Muscle of leg (tissue), 3 donors: ENCODE measurements at regions not wholly inside any gene's neighbourhood (a gene's known extent, or its start where the extent isn't known, plus 50 kb on each side); places are given as distances from the start of the nearest gene placed in this dataset.

Source experiments
- DNase-seq: peaks from one replicate; pipeline ENCODE4 v3.0.0; 2013
- H3K27ac ChIP-seq: one replicate; pipeline ENCODE4 v1.5.1; 2013; ENCODE audit warnings: mild to moderate bottlenecking, low read length, control low read depth
- H3K27me3 ChIP-seq: one replicate; pipeline ENCODE4 v1.6.1; 2013; ENCODE audit warnings: low read length; ENCODE audit not compliant: control insufficient read depth, insufficient read depth
- H3K36me3 ChIP-seq: one replicate; pipeline ENCODE4 v1.6.1; 2013; ENCODE audit warnings: low read length; ENCODE audit not compliant: control insufficient read depth, insufficient read depth
- H3K4me1 ChIP-seq: one replicate; pipeline ENCODE4 v1.6.1; 2013; ENCODE audit warnings: low read length; ENCODE audit not compliant: control insufficient read depth, insufficient read depth
- H3K4me3 ChIP-seq: one replicate; pipeline ENCODE4 v1.5.1; 2013; ENCODE audit warnings: low read length, control low read depth
- H3K9me3 ChIP-seq: replicated peaks from 2 replicates; pipeline ENCODE4 v1.6.1; 2013; ENCODE audit warnings: low read depth, low read length; ENCODE audit not compliant: control insufficient read depth
- WGBS: methylation state at CpG from one replicate; pipeline ENCODE4 v1.1.5; 2013; ENCODE audit warnings: missing lambda C conversion rate; ENCODE audit not compliant: insufficient coverage; 5-methylcytosine and 5-hydroxymethylcytosine counted together

- H3K4me3 ChIP-seq, result no peak overlapping the region
- no peaks in the 10 kb centered on the region for H3K9me3 ChIP-seq
- no peaks in the 10 kb centered on the region for H3K4me1 ChIP-seq
- no peaks in the 10 kb centered on the region for H3K27me3 ChIP-seq
- DNase-seq, result no peak
- no peaks in the 10 kb centered on the region for H3K36me3 ChIP-seq
- H3K27ac ChIP-seq, result no peak overlapping the region
- no CpG with 5 or more reads among the region's 4 CpGs for WGBS
Observed at GRCh38 chr13:40181203-40181845, 485.1 kb downstream of the FOXO1 start.

- Histone ChIP-seq H3K9me3 (no peaks in the 10 kb centered on the region), H3K4me3 (no peak overlapping the region), H3K36me3 (no peaks in the 10 kb centered on the region), H3K27me3 (no peaks in the 10 kb centered on the region), H3K4me1 (no peaks in the 10 kb centered on the region), H3K27ac (no peak overlapping the region)
- WGBS, result 80% methylated on average over 1 of the region's 2 CpGs
- no peak for DNase-seq
Observed at GRCh38 chr13:40182591-40182990, 483.9 kb downstream of the FOXO1 start.

- no peak for DNase-seq
- Histone ChIP-seq H3K27ac (no peak overlapping the region), H3K36me3 (no peaks in the 10 kb centered on the region), H3K27me3 (no peaks in the 10 kb centered on the region), H3K4me3 (no peak overlapping the region), H3K4me1 (peaks cover 14% of the 10 kb centered on the region), H3K9me3 (no peaks in the 10 kb centered on the region)
- 57% methylated on average over 2 of the region's 2 CpGs for WGBS
Observed at GRCh38 chr13:40185414-40185813, 481.0 kb downstream of the FOXO1 start.

GRCh38 chr13:40186041-40186440, 480.4 kb downstream of the FOXO1 start:
- 68% methylated on average over 2 of the region's 3 CpGs for WGBS
- H3K27ac ChIP-seq, result no peak overlapping the region
- H3K36me3 ChIP-seq, result no peaks in the 10 kb centered on the region
- H3K27me3 ChIP-seq, result no peaks in the 10 kb centered on the region
- H3K4me3 ChIP-seq, result no peak overlapping the region
- no peaks in the 10 kb centered on the region for H3K9me3 ChIP-seq
- H3K4me1 ChIP-seq, result peaks cover 19% of the 10 kb centered on the region
- peak; percentile 47 for DNase-seq

- Histone ChIP-seq H3K9me3 (no peaks in the 10 kb centered on the region), H3K4me1 (peaks cover 27% of the 10 kb centered on the region), H3K36me3 (no peaks in the 10 kb centered on the region), H3K4me3 (no peak overlapping the region), H3K27ac (no peak overlapping the region), H3K27me3 (no peaks in the 10 kb centered on the region)
- no CpG with 5 or more reads among the region's 9 CpGs for WGBS
- DNase-seq, result no peak
Observed at GRCh38 chr13:40186626-40187323, 479.7 kb downstream of the FOXO1 start.

GRCh38 chr13:40187324-40187795, 479.1 kb downstream of the FOXO1 start:
- H3K27me3 ChIP-seq, result no peaks in the 10 kb centered on the region
- H3K27ac ChIP-seq, result no peak overlapping the region
- H3K4me1 ChIP-seq, result peaks cover 28% of the 10 kb centered on the region
- H3K36me3 ChIP-seq, result no peaks in the 10 kb centered on the region
- no peaks in the 10 kb centered on the region for H3K9me3 ChIP-seq
- no peak overlapping the region for H3K4me3 ChIP-seq
- WGBS, result 79% methylated on average over 6 of the region's 12 CpGs
- no peak for DNase-seq

- Histone ChIP-seq H3K27ac (no peak overlapping the region), H3K4me1 (peaks cover 35% of the 10 kb centered on the region), H3K36me3 (no peaks in the 10 kb centered on the region), H3K27me3 (no peaks in the 10 kb centered on the region), H3K4me3 (no peak overlapping the region), H3K9me3 (no peaks in the 10 kb centered on the region)
- no peak for DNase-seq
- 72% methylated on average over 14 of the region's 27 CpGs for WGBS
Observed at GRCh38 chr13:40187841-40188591, 478.4 kb downstream of the FOXO1 start.

GRCh38 chr13:40189426-40189825, 477.0 kb downstream of the FOXO1 start:
- DNase-seq, result no peak
- Histone ChIP-seq H3K36me3 (no peaks in the 10 kb centered on the region), H3K27ac (peak overlapping the region; percentile 22), H3K27me3 (no peaks in the 10 kb centered on the region), H3K4me3 (no peak overlapping the region), H3K4me1 (peaks cover 49% of the 10 kb centered on the region), H3K9me3 (no peaks in the 10 kb centered on the region)
- WGBS, result 83% methylated on average over 3 of the region's 6 CpGs

GRCh38 chr13:40189898-40190630, 476.4 kb downstream of the FOXO1 start:
- Histone ChIP-seq H3K27me3 (no peaks in the 10 kb centered on the region), H3K36me3 (no peaks in the 10 kb centered on the region), H3K4me3 (no peak overlapping the region), H3K9me3 (no peaks in the 10 kb centered on the region), H3K27ac (peak overlapping the region; percentile 88), H3K4me1 (peaks cover 53% of the 10 kb centered on the region)
- DNase-seq, result peak; percentile 56
- 80% methylated on average over 1 of the region's 6 CpGs for WGBS
